ENCODE measurements at regions not wholly inside any gene's neighbourhood (a gene's known extent, or its start where the extent isn't known, plus 50 kb on each side); places are given as distances from the start of the nearest gene placed in this dataset.

DNA sequence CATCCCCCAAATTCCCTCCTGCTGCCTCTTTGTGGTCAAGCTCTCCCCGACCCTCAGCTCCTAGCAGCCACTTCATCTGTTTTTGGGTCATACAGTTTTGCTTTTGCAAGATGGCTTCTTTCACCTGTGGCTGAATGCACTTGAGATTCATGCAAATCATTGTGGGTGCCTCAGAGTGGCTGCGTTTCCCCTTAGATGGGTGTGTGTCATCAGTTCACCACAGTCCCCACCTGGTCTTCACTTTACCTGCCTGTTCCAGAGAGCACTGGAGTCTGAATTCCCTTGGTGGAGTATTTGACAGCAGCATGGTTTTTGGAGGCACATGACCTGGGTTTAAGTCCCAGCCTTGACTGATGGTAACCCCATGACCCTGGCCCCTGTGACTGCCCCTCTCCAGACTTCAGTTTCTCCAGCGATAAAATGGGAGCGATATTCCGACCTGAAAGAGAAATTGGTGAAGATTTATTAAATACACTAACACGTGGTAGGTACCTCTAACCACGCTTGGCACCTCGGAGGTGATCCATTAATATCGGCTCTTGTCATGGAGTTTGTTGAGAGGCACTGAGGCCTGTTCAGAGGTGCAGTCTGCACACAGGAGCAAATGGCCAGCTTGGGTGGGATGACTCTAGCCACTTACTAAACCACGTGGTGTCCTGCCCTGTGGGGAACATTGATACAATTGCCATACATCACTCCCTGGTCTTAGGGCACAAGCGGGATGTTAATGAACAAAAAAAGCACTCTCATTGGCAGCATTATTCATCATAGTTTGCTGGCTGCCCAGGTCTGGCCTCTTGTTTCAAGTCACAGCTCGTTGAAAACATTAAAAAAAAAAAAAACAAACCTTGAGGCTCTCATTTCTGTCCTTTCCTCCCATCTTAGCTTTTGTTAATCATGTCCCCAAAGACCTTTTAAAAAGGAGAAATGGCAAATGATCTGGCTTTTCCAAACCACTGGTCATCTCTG, 167.2 kb upstream of the KCNG1 start (continued):
- TF ChIP-seq, protein P1, sequence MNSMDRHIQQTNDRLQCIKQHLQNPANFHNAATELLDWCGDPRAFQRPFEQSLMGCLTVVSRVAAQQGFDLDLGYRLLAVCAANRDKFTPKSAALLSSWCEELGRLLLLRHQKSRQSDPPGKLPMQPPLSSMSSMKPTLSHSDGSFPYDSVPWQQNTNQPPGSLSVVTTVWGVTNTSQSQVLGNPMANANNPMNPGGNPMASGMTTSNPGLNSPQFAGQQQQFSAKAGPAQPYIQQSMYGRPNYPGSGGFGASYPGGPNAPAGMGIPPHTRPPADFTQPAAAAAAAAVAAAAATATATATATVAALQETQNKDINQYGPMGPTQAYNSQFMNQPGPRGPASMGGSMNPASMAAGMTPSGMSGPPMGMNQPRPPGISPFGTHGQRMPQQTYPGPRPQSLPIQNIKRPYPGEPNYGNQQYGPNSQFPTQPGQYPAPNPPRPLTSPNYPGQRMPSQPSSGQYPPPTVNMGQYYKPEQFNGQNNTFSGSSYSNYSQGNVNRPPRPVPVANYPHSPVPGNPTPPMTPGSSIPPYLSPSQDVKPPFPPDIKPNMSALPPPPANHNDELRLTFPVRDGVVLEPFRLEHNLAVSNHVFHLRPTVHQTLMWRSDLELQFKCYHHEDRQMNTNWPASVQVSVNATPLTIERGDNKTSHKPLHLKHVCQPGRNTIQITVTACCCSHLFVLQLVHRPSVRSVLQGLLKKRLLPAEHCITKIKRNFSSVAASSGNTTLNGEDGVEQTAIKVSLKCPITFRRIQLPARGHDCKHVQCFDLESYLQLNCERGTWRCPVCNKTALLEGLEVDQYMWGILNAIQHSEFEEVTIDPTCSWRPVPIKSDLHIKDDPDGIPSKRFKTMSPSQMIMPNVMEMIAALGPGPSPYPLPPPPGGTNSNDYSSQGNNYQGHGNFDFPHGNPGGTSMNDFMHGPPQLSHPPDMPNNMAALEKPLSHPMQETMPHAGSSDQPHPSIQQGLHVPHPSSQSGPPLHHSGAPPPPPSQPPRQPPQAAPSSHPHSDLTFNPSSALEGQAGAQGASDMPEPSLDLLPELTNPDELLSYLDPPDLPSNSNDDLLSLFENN (IDR thresholded peaks at IDR 0.05; ENCODE audit: low read depth in 2 of 2, low read length in 2 of 2), result no peak
- TF ChIP-seq, protein P2, sequence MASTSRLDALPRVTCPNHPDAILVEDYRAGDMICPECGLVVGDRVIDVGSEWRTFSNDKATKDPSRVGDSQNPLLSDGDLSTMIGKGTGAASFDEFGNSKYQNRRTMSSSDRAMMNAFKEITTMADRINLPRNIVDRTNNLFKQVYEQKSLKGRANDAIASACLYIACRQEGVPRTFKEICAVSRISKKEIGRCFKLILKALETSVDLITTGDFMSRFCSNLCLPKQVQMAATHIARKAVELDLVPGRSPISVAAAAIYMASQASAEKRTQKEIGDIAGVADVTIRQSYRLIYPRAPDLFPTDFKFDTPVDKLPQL (IDR thresholded peaks at IDR 0.05; ENCODE audit: extremely low read depth, insufficient read length), result no peak
- no peak for TF ChIP-seq U2AF1 (optimal IDR thresholded peaks at IDR 0.05; ENCODE audit: low read depth, low read length)
- TF ChIP-seq, protein P3, sequence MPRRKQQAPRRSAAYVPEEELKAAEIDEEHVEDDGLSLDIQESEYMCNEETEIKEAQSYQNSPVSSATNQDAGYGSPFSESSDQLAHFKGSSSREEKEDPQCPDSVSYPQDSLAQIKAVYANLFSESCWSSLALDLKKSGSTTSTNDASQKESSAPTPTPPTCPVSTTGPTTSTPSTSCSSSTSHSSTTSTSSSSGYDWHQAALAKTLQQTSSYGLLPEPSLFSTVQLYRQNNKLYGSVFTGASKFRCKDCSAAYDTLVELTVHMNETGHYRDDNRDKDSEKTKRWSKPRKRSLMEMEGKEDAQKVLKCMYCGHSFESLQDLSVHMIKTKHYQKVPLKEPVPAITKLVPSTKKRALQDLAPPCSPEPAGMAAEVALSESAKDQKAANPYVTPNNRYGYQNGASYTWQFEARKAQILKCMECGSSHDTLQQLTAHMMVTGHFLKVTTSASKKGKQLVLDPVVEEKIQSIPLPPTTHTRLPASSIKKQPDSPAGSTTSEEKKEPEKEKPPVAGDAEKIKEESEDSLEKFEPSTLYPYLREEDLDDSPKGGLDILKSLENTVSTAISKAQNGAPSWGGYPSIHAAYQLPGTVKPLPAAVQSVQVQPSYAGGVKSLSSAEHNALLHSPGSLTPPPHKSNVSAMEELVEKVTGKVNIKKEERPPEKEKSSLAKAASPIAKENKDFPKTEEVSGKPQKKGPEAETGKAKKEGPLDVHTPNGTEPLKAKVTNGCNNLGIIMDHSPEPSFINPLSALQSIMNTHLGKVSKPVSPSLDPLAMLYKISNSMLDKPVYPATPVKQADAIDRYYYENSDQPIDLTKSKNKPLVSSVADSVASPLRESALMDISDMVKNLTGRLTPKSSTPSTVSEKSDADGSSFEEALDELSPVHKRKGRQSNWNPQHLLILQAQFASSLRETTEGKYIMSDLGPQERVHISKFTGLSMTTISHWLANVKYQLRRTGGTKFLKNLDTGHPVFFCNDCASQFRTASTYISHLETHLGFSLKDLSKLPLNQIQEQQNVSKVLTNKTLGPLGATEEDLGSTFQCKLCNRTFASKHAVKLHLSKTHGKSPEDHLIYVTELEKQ (CRISPR knock-in tag; IDR thresholded peaks at IDR 0.05), result no peak

Measured in K562 (cell line).